Progenitor cell of endocrine pancreas (in vitro differentiated cells): ENCODE measurements at regions not wholly inside any gene's neighbourhood (a gene's known extent, or its start where the extent isn't known, plus 50 kb on each side); places are given as distances from the start of the nearest gene placed in this dataset.

Source experiments
- DNase-seq: peaks from one replicate; pipeline ENCODE4 v3.0.0; 2021; ENCODE audit warnings: low spot score; ENCODE audit not compliant: unreplicated experiment
- H3K27ac Mint-ChIP-seq: 2 replicates; pipeline ENCODE4 v1.8.0; 2021; ENCODE audit warnings: mild to moderate bottlenecking, moderate library complexity, mixed read lengths
- H3K27me3 Mint-ChIP-seq: 2 replicates; pipeline ENCODE4 v1.8.0; 2021; ENCODE audit warnings: mixed read lengths
- H3K36me3 Mint-ChIP-seq: 2 replicates; pipeline ENCODE4 v1.8.0; 2022; ENCODE audit warnings: mixed read lengths; ENCODE audit not compliant: insufficient read depth
- H3K4me1 Mint-ChIP-seq: 2 replicates; pipeline ENCODE4 v1.8.0; 2021; ENCODE audit warnings: low read depth, mixed read lengths
- H3K4me3 Mint-ChIP-seq: 2 replicates; pipeline ENCODE4 v1.8.0; 2021; ENCODE audit warnings: low read depth, mild to moderate bottlenecking, moderate library complexity, mixed read lengths
- H3K9me3 Mint-ChIP-seq: 2 replicates; pipeline ENCODE4 v1.8.0; 2021; ENCODE audit warnings: low read depth, mixed read lengths
- TF ChIP-seq, protein P1 (sequence below): fragments of 200-600 bp; sonication (generic); IDR thresholded peaks from one replicate; pipeline ENCODE4 v1.5.0; 2021; ENCODE audit warnings: antibody characterized with exemption, mild to moderate bottlenecking; ENCODE audit not compliant: unreplicated experiment

DNA sequence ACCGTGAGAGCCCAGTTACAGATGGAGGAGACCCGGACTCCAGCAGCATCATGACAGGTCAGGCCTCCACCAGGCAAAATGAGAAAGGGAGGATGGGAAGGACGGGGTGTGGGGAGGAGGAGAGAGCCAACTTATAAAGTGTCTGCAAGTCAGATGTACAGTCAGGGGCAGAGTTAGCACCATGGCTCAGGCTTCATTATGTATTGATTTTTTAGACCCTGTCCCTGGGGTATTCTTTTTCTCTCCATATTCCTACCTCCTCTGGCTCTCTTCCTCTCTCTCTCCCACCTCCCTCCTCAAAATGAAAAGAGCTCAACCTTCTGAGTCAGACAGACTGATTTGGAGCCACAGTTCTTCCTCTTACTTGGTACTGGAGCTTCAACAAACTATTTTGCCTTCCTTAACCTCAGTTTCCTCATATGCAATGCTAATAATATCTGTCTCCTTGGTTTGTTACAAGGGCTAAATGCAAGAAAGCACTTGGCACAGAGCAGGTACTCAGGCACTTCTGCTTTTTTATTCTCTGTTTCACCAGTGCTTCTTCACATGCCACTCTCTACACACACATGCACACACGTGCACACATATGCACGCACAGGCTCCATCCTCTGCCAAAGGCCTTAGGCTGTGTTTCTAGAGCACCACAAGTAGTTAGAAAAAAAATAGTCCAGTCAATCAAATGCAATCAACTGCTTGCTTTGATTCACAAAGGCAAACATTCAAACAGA is 92.3 kb upstream of the PKDCC start:
- peaks cover 5% of the 10 kb centered on the region for H3K27me3 Mint-ChIP-seq
- no peaks in the 10 kb centered on the region for H3K9me3 Mint-ChIP-seq
- DNase-seq, result no peak
- H3K27ac Mint-ChIP-seq, result no peak overlapping the region
- TF ChIP-seq, protein P1, sequence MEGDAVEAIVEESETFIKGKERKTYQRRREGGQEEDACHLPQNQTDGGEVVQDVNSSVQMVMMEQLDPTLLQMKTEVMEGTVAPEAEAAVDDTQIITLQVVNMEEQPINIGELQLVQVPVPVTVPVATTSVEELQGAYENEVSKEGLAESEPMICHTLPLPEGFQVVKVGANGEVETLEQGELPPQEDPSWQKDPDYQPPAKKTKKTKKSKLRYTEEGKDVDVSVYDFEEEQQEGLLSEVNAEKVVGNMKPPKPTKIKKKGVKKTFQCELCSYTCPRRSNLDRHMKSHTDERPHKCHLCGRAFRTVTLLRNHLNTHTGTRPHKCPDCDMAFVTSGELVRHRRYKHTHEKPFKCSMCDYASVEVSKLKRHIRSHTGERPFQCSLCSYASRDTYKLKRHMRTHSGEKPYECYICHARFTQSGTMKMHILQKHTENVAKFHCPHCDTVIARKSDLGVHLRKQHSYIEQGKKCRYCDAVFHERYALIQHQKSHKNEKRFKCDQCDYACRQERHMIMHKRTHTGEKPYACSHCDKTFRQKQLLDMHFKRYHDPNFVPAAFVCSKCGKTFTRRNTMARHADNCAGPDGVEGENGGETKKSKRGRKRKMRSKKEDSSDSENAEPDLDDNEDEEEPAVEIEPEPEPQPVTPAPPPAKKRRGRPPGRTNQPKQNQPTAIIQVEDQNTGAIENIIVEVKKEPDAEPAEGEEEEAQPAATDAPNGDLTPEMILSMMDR, result no peak
- H3K36me3 Mint-ChIP-seq, result no peaks in the 10 kb centered on the region
- H3K4me1 Mint-ChIP-seq, result peaks cover 20% of the 10 kb centered on the region
- no peak overlapping the region for H3K4me3 Mint-ChIP-seq

DNA sequence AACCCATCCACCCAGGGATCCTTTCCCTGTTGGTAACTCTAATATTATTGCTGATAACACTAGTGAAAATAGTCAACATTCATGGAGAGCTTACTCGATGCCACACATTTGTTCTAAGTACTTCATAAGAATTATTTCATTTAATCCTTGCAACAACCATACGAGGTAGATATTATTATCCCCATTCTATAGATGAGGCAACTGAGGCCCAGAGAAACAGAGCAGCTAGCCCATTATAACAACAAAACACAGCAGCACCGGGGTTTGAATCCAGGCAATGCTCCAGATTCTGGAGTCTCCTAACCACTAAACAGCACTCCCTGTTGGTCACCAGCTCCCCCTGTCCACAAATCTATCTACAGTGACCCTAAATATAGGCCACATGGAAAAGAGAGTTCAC is 90.4 kb upstream of the PKDCC start:
- Mint-ChIP-seq H3K27me3 (peaks cover 5% of the 10 kb centered on the region), H3K4me1 (peaks cover 18% of the 10 kb centered on the region), H3K4me3 (no peak overlapping the region), H3K9me3 (no peaks in the 10 kb centered on the region), H3K27ac (no peak overlapping the region), H3K36me3 (no peaks in the 10 kb centered on the region)
- DNase-seq, result no peak
- TF ChIP-seq, protein P1, result no peak

DNA sequence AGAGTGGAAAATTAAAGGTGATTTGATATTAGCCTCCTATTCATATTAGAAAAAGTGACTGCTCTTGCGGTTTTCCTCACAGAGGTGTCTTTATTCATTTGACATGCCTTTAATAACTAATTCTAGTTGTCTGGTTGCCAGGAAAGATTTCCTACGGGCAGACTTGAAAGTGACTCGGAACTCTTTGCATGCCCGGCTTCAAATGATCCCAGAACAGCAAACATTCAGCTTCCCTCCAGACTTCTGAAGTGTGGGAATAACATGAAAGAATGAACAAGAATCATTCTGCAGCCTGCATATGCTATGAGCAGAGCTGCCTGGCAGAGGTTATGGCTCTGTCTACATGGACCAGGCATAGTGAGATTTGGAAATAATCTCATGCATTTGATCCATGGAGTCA is 89.6 kb upstream of the PKDCC start:
- Mint-ChIP-seq H3K4me1 (peaks cover 20% of the 10 kb centered on the region), H3K9me3 (no peaks in the 10 kb centered on the region), H3K27me3 (peaks cover 5% of the 10 kb centered on the region), H3K4me3 (no peak overlapping the region), H3K36me3 (no peaks in the 10 kb centered on the region), H3K27ac (no peak overlapping the region)
- DNase-seq, result no peak
- TF ChIP-seq, protein P1, result no peak

DNA sequence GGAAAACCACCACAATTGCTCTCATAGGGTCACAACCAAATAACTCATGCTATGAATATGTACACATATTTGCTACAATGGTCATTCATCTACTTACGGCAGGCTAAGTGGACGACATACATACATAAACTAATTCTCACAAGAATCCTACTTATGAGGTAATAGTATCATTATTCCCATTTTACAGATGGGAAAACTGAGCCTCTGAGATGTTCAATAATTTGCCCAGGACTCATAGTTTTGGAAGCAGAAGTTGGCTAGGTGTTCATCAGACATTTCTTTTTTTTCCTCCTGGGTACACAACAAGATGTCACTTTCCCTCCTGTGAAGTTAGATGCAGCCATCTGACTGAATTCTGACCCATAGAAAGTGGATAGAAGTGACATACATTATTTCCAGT is 89.0 kb upstream of the PKDCC start:
- TF ChIP-seq, protein P1, result no peak
- Mint-ChIP-seq H3K36me3 (no peaks in the 10 kb centered on the region), H3K27me3 (peaks cover 5% of the 10 kb centered on the region), H3K27ac (no peak overlapping the region), H3K4me1 (peaks cover 26% of the 10 kb centered on the region), H3K9me3 (no peaks in the 10 kb centered on the region), H3K4me3 (no peak overlapping the region)
- no peak for DNase-seq

DNA sequence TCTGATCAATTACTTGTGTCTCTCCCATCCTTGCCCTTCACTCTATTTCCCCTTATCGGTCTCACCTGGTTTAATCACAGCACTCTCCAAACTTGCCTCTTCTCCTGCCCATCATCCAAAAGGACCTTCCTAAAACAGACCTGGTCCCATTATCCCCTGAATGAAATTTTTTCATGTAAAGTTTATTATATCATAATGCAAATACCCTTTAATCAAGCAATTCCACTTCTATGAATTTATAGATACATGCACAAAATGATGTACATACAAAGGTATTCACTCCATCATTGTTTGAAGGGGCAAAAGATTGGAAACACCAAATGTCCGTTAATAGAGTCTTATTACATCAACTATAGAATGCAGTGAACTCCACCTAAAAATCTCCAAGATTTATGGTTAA is 88.1 kb upstream of the PKDCC start:
- no peak overlapping the region for H3K27ac Mint-ChIP-seq
- DNase-seq, result no peak
- no peaks in the 10 kb centered on the region for H3K9me3 Mint-ChIP-seq
- TF ChIP-seq, protein P1, result no peak
- no peak overlapping the region for H3K4me3 Mint-ChIP-seq
- H3K27me3 Mint-ChIP-seq, result peaks cover 5% of the 10 kb centered on the region
- peaks cover 36% of the 10 kb centered on the region for H3K4me1 Mint-ChIP-seq
- H3K36me3 Mint-ChIP-seq, result no peaks in the 10 kb centered on the region
